Neural cell (in vitro differentiated cells): ENCODE measurements at regions not wholly inside any gene's neighbourhood (a gene's known extent, or its start where the extent isn't known, plus 50 kb on each side); places are given as distances from the start of the nearest gene placed in this dataset.

Source experiments
- H2AFZ ChIP-seq: fragments of 200-600, 300-800 bp; sonication (generic), shearing (Covaris generic); 2 replicates; pipeline ENCODE4 v1.6.0; 2014; ENCODE audit warnings: low read depth, mild to moderate bottlenecking, antibody characterized with exemption, low read length, moderate library complexity
- H3F3A ChIP-seq: fragments of 200-600 bp; shearing (Covaris generic); 2 replicates; pipeline ENCODE4 v1.6.1; 2016; ENCODE audit warnings: mild to moderate bottlenecking, moderate library complexity, mixed read lengths, antibody characterized with exemption, low read length; ENCODE audit not compliant: insufficient read depth, poor library complexity, severe bottlenecking
- H3K27ac ChIP-seq: fragments of 200-600, 300-800 bp; sonication (generic), shearing (Covaris generic); 2 replicates; pipeline ENCODE4 v1.5.1; 2014; ENCODE audit warnings: mild to moderate bottlenecking, low read length, moderate library complexity
- H3K27me3 ChIP-seq: fragments of 300-800, 200-600 bp; sonication (generic), shearing (Covaris generic); 2 replicates; pipeline ENCODE4 v1.6.0; 2014; ENCODE audit warnings: mild to moderate bottlenecking, low read depth, low read length, moderate library complexity; ENCODE audit not compliant: insufficient read depth
- H3K36me3 ChIP-seq: fragments of 300-800, 200-600 bp; sonication (generic), shearing (Covaris generic); 2 replicates; pipeline ENCODE4 v1.5.1; 2014; ENCODE audit warnings: mild to moderate bottlenecking, antibody characterized with exemption, low read length, moderate library complexity; ENCODE audit not compliant: insufficient read depth
- H3K4me2 ChIP-seq: fragments of 300-800, 200-600 bp; sonication (generic), shearing (Covaris generic); 2 replicates; pipeline ENCODE4 v1.6.0; 2014; ENCODE audit warnings: mild to moderate bottlenecking, low read length
- H3K4me3 ChIP-seq: fragments of 300-800, 200-600 bp; sonication (generic), shearing (Covaris generic); 2 replicates; pipeline ENCODE4 v1.5.1; 2014; ENCODE audit warnings: mild to moderate bottlenecking, low read length, moderate library complexity
- H3K79me2 ChIP-seq: fragments of 200-600 bp; shearing (Covaris generic); replicated peaks from 2 replicates; pipeline ENCODE4 v1.6.0; 2014; ENCODE audit warnings: mild to moderate bottlenecking, low read length, moderate library complexity; ENCODE audit not compliant: insufficient read depth
- H3K9ac ChIP-seq: fragments of 300-800, 200-600 bp; sonication (generic), shearing (Covaris generic); 2 replicates; pipeline ENCODE4 v1.6.1; 2016; ENCODE audit warnings: mild to moderate bottlenecking, low read length, mixed read lengths
- H3K9me2 ChIP-seq: fragments of 200-600 bp; shearing (Covaris generic); 2 replicates; pipeline ENCODE4 v1.6.1; 2016; ENCODE audit warnings: mild to moderate bottlenecking, low read length, mixed read lengths; ENCODE audit not compliant: insufficient read depth
- H3K9me3 ChIP-seq: fragments of 200-600, 300-800 bp; sonication (generic), shearing (Covaris generic); 2 replicates; pipeline ENCODE4 v1.6.1; 2016; ENCODE audit warnings: mild to moderate bottlenecking, mixed run types, low read length, moderate library complexity, mixed read lengths
- H4K20me1 ChIP-seq: fragments of 200-600 bp; shearing (Covaris generic); 2 replicates; pipeline ENCODE4 v1.6.1; 2016; ENCODE audit warnings: mild to moderate bottlenecking, mixed run types; ENCODE audit not compliant: insufficient read depth
- EP300 ChIP-seq: fragments of 450-650 bp; conservative IDR thresholded peaks from 2 replicates; pipeline ENCODE4 v1.6.1; 2014; ENCODE audit warnings: antibody characterized with exemption, mild to moderate bottlenecking, moderate library complexity; ENCODE audit not compliant: poor library complexity, severe bottlenecking
- EZH2 ChIP-seq: fragments of 200-600, 300-800 bp; shearing (Covaris generic), sonication (generic); IDR thresholded peaks from 2 replicates; pipeline ENCODE4 v1.6.1; 2014; ENCODE audit warnings: antibody characterized with exemption, low read length, borderline replicate concordance, mild to moderate bottlenecking; ENCODE audit not compliant: insufficient read depth, poor library complexity, severe bottlenecking
- MXI1 ChIP-seq: fragments of 450-650 bp; conservative IDR thresholded peaks from 2 replicates; pipeline ENCODE4 v1.6.1; 2014; ENCODE audit warnings: antibody characterized with exemption, mild to moderate bottlenecking; ENCODE audit not compliant: poor library complexity, severe bottlenecking
- POLR2AphosphoS5 ChIP-seq: IDR thresholded peaks from 2 replicates; pipeline ENCODE4 v1.6.1; 2012
- RAD21 ChIP-seq: fragments of 450-650 bp; conservative IDR thresholded peaks from 2 replicates; pipeline ENCODE4 v1.6.1; 2014; ENCODE audit warnings: antibody characterized with exemption, mild to moderate bottlenecking, moderate library complexity
- SMC3 ChIP-seq: fragments of 450-650 bp; conservative IDR thresholded peaks from 2 replicates; pipeline ENCODE4 v1.6.1; 2014; ENCODE audit warnings: antibody characterized with exemption, mild to moderate bottlenecking, moderate library complexity; ENCODE audit not compliant: poor library complexity
- TAF1 ChIP-seq: IDR thresholded peaks from 2 replicates; pipeline ENCODE4 v1.6.1; 2012; ENCODE audit warnings: low read depth
- TF ChIP-seq, protein P1 (sequence below): IDR thresholded peaks from 2 replicates; pipeline ENCODE4 v1.6.1; 2012; ENCODE audit warnings: borderline replicate concordance
- TF ChIP-seq, protein P2 (sequence below): fragments of 450-650 bp; IDR thresholded peaks from 2 replicates; pipeline ENCODE4 v1.5.1; 2014; ENCODE audit warnings: antibody characterized with exemption, mild to moderate bottlenecking, moderate library complexity; ENCODE audit not compliant: poor library complexity, severe bottlenecking

DNA sequence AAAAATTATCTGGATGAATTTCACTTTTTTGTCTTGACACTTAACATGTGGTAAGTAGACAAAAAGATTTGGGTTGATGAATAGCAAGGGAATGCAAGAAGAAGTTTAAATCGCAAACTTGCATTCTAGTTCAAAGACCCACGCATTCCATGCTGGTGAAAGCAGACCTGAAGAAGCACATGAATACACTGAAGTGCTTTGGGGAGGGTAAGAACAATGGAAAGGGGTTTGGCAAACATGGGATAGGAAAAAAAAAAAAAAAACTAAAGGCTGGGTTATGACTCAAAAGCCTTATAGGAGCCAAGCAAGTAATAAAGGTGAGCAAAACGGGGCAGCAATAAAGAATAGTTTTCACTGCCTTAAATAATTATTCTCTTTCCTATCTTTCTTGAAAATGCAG lies 450.2 kb downstream of the LMO4 start:
- H3K9me2 ChIP-seq = no peaks in the 10 kb centered on the region
- H2AFZ ChIP-seq = no peak overlapping the region
- H3K27me3 ChIP-seq = no peaks in the 10 kb centered on the region
- no peaks in the 10 kb centered on the region for H3F3A ChIP-seq
- no peak overlapping the region for H3K4me2 ChIP-seq
- H3K36me3 ChIP-seq = no peaks in the 10 kb centered on the region
- no peaks in the 10 kb centered on the region for H4K20me1 ChIP-seq
- no peaks in the 10 kb centered on the region for H3K9me3 ChIP-seq
- TF ChIP-seq EZH2 (no peak), RAD21 (no peak), EP300 (no peak), MXI1 (no peak), SMC3 (no peak), TAF1 (no peak), POLR2AphosphoS5 (no peak)
- TF ChIP-seq, protein P1, sequence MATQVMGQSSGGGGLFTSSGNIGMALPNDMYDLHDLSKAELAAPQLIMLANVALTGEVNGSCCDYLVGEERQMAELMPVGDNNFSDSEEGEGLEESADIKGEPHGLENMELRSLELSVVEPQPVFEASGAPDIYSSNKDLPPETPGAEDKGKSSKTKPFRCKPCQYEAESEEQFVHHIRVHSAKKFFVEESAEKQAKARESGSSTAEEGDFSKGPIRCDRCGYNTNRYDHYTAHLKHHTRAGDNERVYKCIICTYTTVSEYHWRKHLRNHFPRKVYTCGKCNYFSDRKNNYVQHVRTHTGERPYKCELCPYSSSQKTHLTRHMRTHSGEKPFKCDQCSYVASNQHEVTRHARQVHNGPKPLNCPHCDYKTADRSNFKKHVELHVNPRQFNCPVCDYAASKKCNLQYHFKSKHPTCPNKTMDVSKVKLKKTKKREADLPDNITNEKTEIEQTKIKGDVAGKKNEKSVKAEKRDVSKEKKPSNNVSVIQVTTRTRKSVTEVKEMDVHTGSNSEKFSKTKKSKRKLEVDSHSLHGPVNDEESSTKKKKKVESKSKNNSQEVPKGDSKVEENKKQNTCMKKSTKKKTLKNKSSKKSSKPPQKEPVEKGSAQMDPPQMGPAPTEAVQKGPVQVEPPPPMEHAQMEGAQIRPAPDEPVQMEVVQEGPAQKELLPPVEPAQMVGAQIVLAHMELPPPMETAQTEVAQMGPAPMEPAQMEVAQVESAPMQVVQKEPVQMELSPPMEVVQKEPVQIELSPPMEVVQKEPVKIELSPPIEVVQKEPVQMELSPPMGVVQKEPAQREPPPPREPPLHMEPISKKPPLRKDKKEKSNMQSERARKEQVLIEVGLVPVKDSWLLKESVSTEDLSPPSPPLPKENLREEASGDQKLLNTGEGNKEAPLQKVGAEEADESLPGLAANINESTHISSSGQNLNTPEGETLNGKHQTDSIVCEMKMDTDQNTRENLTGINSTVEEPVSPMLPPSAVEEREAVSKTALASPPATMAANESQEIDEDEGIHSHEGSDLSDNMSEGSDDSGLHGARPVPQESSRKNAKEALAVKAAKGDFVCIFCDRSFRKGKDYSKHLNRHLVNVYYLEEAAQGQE = no peak
- TF ChIP-seq, protein P2, sequence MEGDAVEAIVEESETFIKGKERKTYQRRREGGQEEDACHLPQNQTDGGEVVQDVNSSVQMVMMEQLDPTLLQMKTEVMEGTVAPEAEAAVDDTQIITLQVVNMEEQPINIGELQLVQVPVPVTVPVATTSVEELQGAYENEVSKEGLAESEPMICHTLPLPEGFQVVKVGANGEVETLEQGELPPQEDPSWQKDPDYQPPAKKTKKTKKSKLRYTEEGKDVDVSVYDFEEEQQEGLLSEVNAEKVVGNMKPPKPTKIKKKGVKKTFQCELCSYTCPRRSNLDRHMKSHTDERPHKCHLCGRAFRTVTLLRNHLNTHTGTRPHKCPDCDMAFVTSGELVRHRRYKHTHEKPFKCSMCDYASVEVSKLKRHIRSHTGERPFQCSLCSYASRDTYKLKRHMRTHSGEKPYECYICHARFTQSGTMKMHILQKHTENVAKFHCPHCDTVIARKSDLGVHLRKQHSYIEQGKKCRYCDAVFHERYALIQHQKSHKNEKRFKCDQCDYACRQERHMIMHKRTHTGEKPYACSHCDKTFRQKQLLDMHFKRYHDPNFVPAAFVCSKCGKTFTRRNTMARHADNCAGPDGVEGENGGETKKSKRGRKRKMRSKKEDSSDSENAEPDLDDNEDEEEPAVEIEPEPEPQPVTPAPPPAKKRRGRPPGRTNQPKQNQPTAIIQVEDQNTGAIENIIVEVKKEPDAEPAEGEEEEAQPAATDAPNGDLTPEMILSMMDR = no peak
- no peak overlapping the region for H3K4me3 ChIP-seq
- H3K79me2 ChIP-seq = no peaks in the 10 kb centered on the region
- no peak overlapping the region for H3K27ac ChIP-seq
- no peak overlapping the region for H3K9ac ChIP-seq

DNA sequence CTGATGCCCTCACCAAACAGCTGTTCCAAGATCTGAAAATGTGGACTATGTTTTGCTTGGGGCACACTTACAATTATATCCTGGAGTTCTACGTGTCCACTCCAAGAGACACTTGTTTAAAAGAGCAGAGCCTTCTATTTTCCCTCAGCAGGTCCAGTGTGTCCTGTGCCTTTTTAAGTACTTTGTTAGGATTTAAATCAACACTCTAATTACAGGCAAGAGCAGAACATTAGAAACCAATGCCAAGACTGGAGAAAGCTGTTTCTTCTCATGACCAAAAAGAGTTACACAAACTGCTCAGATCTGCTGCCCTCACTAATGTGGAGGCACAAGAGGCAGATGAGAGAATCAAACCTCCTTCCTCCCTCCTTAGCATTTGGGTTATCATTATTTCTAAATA lies 452.9 kb downstream of the LMO4 start:
- H3K27ac ChIP-seq = no peak overlapping the region
- no peak overlapping the region for H3K9ac ChIP-seq
- H3K79me2 ChIP-seq = no peaks in the 10 kb centered on the region
- H3K27me3 ChIP-seq = no peaks in the 10 kb centered on the region
- no peaks in the 10 kb centered on the region for H3F3A ChIP-seq
- no peaks in the 10 kb centered on the region for H3K9me3 ChIP-seq
- no peaks in the 10 kb centered on the region for H4K20me1 ChIP-seq
- H3K4me3 ChIP-seq = no peak overlapping the region
- no peaks in the 10 kb centered on the region for H3K9me2 ChIP-seq
- no peak overlapping the region for H3K4me2 ChIP-seq
- no peak for TF ChIP-seq RAD21
- TF ChIP-seq, protein P2 = no peak
- no peak for TF ChIP-seq TAF1
- TF ChIP-seq, protein P1 = no peak
- TF ChIP-seq EP300 = no peak
- no peak for TF ChIP-seq POLR2AphosphoS5
- no peak for TF ChIP-seq SMC3
- no peak for TF ChIP-seq MXI1
- no peak for TF ChIP-seq EZH2
- H3K36me3 ChIP-seq = no peaks in the 10 kb centered on the region
- no peak overlapping the region for H2AFZ ChIP-seq
